ENCODE measurements at regions not wholly inside any gene's neighbourhood (a gene's known extent, or its start where the extent isn't known, plus 50 kb on each side); places are given as distances from the start of the nearest gene placed in this dataset.

- TF ChIP-seq SP1 (IDR thresholded peaks at IDR 0.05), result no peak
- TF ChIP-seq BHLHE40 (IDR thresholded peaks at IDR 0.05; ENCODE audit: borderline replicate concordance), result no peak
- no peak for TF ChIP-seq FOXM1 (IDR thresholded peaks at IDR 0.05; ENCODE audit: borderline replicate concordance)
Measured at GRCh38 chr18:78871618-78872017, 108.0 kb upstream of the SALL3 start.
